SK-N-MC (cell line): ENCODE measurements at regions not wholly inside any gene's neighbourhood (a gene's known extent, or its start where the extent isn't known, plus 50 kb on each side); places are given as distances from the start of the nearest gene placed in this dataset.

ENCODE experiments used
- EZH2 ChIP-seq: fragments of 200-600 bp; sonication (generic); IDR thresholded peaks from one replicate; pipeline ENCODE4 v1.6.1; 2017; ENCODE audit warnings: antibody characterized with exemption
- FOXP2 ChIP-seq: optimal IDR thresholded peaks from 2 replicates; pipeline ENCODE3; 2011; ENCODE audit warnings: mild to moderate bottlenecking, moderate library complexity; ENCODE audit not compliant: insufficient read depth; ENCODE audit errors: extremely low read length, control extremely low read depth
- POLR2AphosphoS5 ChIP-seq: IDR thresholded peaks from 2 replicates; pipeline ENCODE4 v1.6.1; 2012; ENCODE audit warnings: mild to moderate bottlenecking, low read depth, low read length, borderline replicate concordance

DNA sequence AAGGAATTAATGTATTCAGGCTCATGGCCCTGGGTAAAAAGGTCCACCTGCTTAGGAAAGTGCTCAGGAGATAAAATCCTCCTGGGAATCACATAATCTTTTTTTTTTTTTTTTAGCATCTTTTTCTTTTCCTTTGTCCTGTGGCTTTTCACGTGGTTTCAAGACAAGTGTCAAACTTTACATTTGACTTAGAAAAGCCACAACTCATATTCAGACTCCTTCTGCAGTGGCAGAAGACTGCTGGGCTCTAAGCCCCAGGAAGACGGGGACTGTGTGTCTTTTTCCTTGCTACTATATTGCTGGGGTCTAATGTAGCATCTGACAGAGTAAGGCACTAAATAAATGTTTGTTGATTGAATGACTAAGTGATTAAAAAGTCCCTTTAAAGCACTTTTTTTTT is 127.5 kb upstream of the ANKRD1 start:
- TF ChIP-seq EZH2: no peak
- no peak for TF ChIP-seq POLR2AphosphoS5
- no peak for TF ChIP-seq FOXP2
